Liver (tissue), 7 donors: ENCODE measurements at regions not wholly inside any gene's neighbourhood (a gene's known extent, or its start where the extent isn't known, plus 50 kb on each side); places are given as distances from the start of the nearest gene placed in this dataset.

Experiments
- DNase-seq: peaks from one replicate; pipeline ENCODE4 v3.0.0-alpha.2; 2017; ENCODE audit warnings: low spot score
- H3K27ac ChIP-seq, 2 donors: one replicate each; pipeline ENCODE4 v1.7.0; 2013; ENCODE audit warnings: inconsistent platforms in 2 of 2, low read length in 2 of 2, control low read depth in 1 of 2, low read depth in 1 of 2, mild to moderate bottlenecking in 1 of 2
- H3K27me3 ChIP-seq, 4 donors: one replicate each; pipeline versions ENCODE4 v1.6.1 to v1.7.0; 2013; ENCODE audit warnings: low read length in 3 of 4, inconsistent platforms in 1 of 4, mild to moderate bottlenecking in 1 of 4, moderate library complexity in 1 of 4; ENCODE audit not compliant: control insufficient read depth in 4 of 4, insufficient read depth in 4 of 4
- H3K36me3 ChIP-seq, 4 donors: one replicate each; pipeline versions ENCODE4 v1.6.1 to v1.7.0; 2013; ENCODE audit warnings: low read length in 3 of 4, mild to moderate bottlenecking in 3 of 4, low read depth in 1 of 4, moderate library complexity in 1 of 4; ENCODE audit not compliant: control insufficient read depth in 4 of 4, insufficient read depth in 3 of 4
- H3K4me1 ChIP-seq, 4 donors: one replicate each; pipeline versions ENCODE4 v1.6.1 to v1.7.0; 2013; ENCODE audit warnings: low read length in 3 of 4, mild to moderate bottlenecking in 3 of 4, moderate library complexity in 1 of 4; ENCODE audit not compliant: control insufficient read depth in 4 of 4, insufficient read depth in 4 of 4
- H3K4me3 ChIP-seq, 3 donors: one replicate each; pipeline versions ENCODE4 v1.6.1 to v1.7.0; 2013; ENCODE audit warnings: low read length in 3 of 3, control low read depth in 1 of 3, low read depth in 1 of 3, mild to moderate bottlenecking in 1 of 3
- H3K9ac ChIP-seq, 2 donors: one replicate each; pipeline ENCODE4 v1.7.0; 2013; ENCODE audit warnings: low read length in 2 of 2, mild to moderate bottlenecking in 2 of 2, moderate library complexity in 2 of 2, control low read depth in 1 of 2, low read depth in 1 of 2
- H3K9me3 ChIP-seq, 4 donors: one replicate each; pipeline versions ENCODE4 v1.6.1 to v1.7.0; 2013; ENCODE audit warnings: low read length in 3 of 4; ENCODE audit not compliant: control insufficient read depth in 4 of 4
- ATF3 ChIP-seq: IDR thresholded peaks from 2 replicates; pipeline ENCODE4 v1.6.1; 2016; ENCODE audit warnings: antibody characterized with exemption
- FOXA1 ChIP-seq: IDR thresholded peaks from 2 replicates; pipeline ENCODE4 v1.6.1; 2016; ENCODE audit warnings: antibody characterized with exemption
- FOXA2 ChIP-seq: IDR thresholded peaks from 2 replicates; pipeline ENCODE4 v1.6.1; 2016; ENCODE audit warnings: antibody characterized with exemption
- GABPA ChIP-seq, 2 donors: IDR thresholded peaks in 1 of 2; conservative IDR thresholded peaks in 1 of 2; 2 replicates each; pipeline ENCODE4 v1.6.1; 2016; ENCODE audit warnings: antibody characterized with exemption in 2 of 2, mild to moderate bottlenecking in 1 of 2, moderate library complexity in 1 of 2
- HNF4A ChIP-seq, 2 donors: conservative IDR thresholded peaks; 2 replicates each; pipeline ENCODE4 v1.6.1; 2016; ENCODE audit warnings: antibody characterized with exemption in 2 of 2, mild to moderate bottlenecking in 2 of 2
- HNF4G ChIP-seq: IDR thresholded peaks from 2 replicates; pipeline ENCODE4 v1.6.1; 2016; ENCODE audit warnings: antibody characterized with exemption
- MAX ChIP-seq: IDR thresholded peaks from 2 replicates; pipeline ENCODE4 v1.6.1; 2016; ENCODE audit warnings: antibody characterized with exemption
- NR2F2 ChIP-seq: IDR thresholded peaks from 2 replicates; pipeline ENCODE4 v1.6.1; 2016; ENCODE audit warnings: antibody characterized with exemption
- RAD21 ChIP-seq, 2 donors: IDR thresholded peaks; 2 replicates each; pipeline ENCODE4 v1.6.1; 2016; ENCODE audit warnings: antibody characterized with exemption in 2 of 2, mild to moderate bottlenecking in 2 of 2
- REST ChIP-seq: IDR thresholded peaks from 2 replicates; pipeline ENCODE4 v1.6.1; 2016; ENCODE audit warnings: antibody characterized with exemption, mild to moderate bottlenecking
- RXRA ChIP-seq, 2 donors: IDR thresholded peaks; 2 replicates each; pipeline ENCODE4 v1.6.1; 2017 to 2018; ENCODE audit warnings: antibody characterized with exemption in 2 of 2, mild to moderate bottlenecking in 1 of 2
- SP1 ChIP-seq: IDR thresholded peaks from 2 replicates; pipeline ENCODE4 v1.6.1; 2018; ENCODE audit warnings: antibody characterized with exemption, mild to moderate bottlenecking
- TAF1 ChIP-seq: conservative IDR thresholded peaks from 2 replicates; pipeline ENCODE4 v1.6.1; 2016; ENCODE audit warnings: antibody characterized with exemption, mild to moderate bottlenecking
- YY1 ChIP-seq: IDR thresholded peaks from 2 replicates; pipeline ENCODE4 v1.6.1; 2016; ENCODE audit warnings: antibody characterized with exemption, mild to moderate bottlenecking
- whole genome bisulfite sequencing: extraction: QIAGEN DNeasy Blood & Tissue Kit; methylation state at CpG from one replicate; pipeline ENCODE4 v1.1.7; 2013; 5-methylcytosine and 5-hydroxymethylcytosine counted together
- TF ChIP-seq, protein P1 (sequence below): IDR thresholded peaks from 2 replicates; pipeline ENCODE4 v1.6.1; 2016; ENCODE audit warnings: antibody characterized with exemption
- donor health status: healthy.
- donor health status: healthy.
- donor health status: healthy.
- donor health status: healthy.

- H3K4me3 ChIP-seq, result no peak overlapping the region
- no peaks in the 10 kb centered on the region for H3K27me3 ChIP-seq
- DNase-seq, result no peak
- peaks cover 0 to 4% (median 0%) of the 10 kb centered on the region in 4 donors for H3K9me3 ChIP-seq
- H3K27ac ChIP-seq, result no peak overlapping the region
- H3K36me3 ChIP-seq, result no peaks in the 10 kb centered on the region
- H3K4me1 ChIP-seq, result no peaks in the 10 kb centered on the region
- no peak overlapping the region for H3K9ac ChIP-seq
- TF ChIP-seq HNF4G, result no peak
- TF ChIP-seq MAX, result no peak
- WGBS, result 59% methylated on average over 9 of the region's 9 CpGs
These were observed 66.0 kb upstream of the STX16 start for GRCh38 chr20:58584881-58585752.

DNA sequence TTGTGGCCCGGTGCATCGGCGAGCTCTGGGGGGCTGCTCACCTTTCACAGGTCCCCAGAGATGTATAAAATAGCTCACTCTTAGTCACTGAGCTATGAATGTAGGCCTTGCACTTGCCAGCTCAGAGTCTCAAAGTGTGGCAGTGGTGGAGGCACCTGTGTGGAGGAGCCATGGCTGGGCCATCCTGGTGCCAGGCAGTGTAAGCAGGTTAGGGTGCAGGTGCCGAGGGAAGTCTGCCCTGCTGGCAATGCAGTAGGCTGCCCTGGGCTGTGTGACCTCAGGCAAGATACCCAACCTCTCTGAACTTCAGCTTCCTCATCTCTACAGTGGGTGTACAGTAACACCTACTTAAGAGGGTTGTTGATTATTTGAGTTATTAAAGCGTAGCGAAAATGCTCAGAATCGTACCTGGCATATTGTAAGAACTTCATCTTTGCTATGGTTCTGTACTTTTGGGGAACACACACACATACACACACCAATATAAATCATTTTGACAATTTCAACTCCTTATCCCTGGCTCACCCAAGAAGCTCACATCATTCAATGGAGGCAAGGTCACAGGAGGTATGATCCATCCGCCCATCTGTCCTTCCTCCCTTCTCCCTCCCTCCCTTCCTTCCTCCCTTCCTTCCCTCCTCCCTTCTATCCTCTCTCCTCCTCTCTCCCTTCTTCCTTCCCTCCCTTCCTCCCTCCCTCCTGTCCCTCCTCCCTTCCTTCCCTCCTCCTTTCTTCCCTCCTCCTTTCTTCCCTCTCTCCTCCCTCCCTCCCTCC is 66.8 kb upstream of the STX16 start:
- Histone ChIP-seq H3K36me3 (no peaks in the 10 kb centered on the region), H3K4me1 (no peaks in the 10 kb centered on the region), H3K27me3 (no peaks in the 10 kb centered on the region), H3K9me3 (peaks cover 0 to 4% (median 0%) of the 10 kb centered on the region in 4 donors), H3K9ac (no peak overlapping the region), H3K27ac (no peak overlapping the region), H3K4me3 (no peak overlapping the region)
- DNase-seq, result no peak
- TF ChIP-seq GABPA (IDR thresholded peaks at IDR 0.05 in 1 of 2, conservative IDR thresholded peaks at IDR 0.05 in 1 of 2) (no peak), RXRA (IDR thresholded peaks at IDR 0.05) (no peak), NR2F2 (no peak), SP1 (no peak), YY1 (no peak)
- WGBS, result 91% methylated on average over 8 of the region's 8 CpGs

GRCh38 chr20:58583586-58583985 is 67.5 kb upstream of the STX16 start:
- no peaks in the 10 kb centered on the region for H3K27me3 ChIP-seq
- no peak overlapping the region for H3K4me3 ChIP-seq
- peaks cover 0 to 4% (median 0%) of the 10 kb centered on the region in 4 donors for H3K9me3 ChIP-seq
- no peaks in the 10 kb centered on the region for H3K36me3 ChIP-seq
- no peak overlapping the region for H3K27ac ChIP-seq
- no peak for DNase-seq
- H3K9ac ChIP-seq, result no peak overlapping the region
- H3K4me1 ChIP-seq, result no peaks in the 10 kb centered on the region
- 66% methylated on average over 8 of the region's 8 CpGs for WGBS
- TF ChIP-seq NR2F2 (no peak), HNF4G (no peak), SP1 (no peak), FOXA1 (no peak), TAF1 (no peak), YY1 (no peak), FOXA2 (no peak), ATF3 (no peak), RAD21 (IDR thresholded peaks at IDR 0.05) (no peak), HNF4A (conservative IDR thresholded peaks at IDR 0.05) (no peak), REST (no peak)
- TF ChIP-seq, protein P1, sequence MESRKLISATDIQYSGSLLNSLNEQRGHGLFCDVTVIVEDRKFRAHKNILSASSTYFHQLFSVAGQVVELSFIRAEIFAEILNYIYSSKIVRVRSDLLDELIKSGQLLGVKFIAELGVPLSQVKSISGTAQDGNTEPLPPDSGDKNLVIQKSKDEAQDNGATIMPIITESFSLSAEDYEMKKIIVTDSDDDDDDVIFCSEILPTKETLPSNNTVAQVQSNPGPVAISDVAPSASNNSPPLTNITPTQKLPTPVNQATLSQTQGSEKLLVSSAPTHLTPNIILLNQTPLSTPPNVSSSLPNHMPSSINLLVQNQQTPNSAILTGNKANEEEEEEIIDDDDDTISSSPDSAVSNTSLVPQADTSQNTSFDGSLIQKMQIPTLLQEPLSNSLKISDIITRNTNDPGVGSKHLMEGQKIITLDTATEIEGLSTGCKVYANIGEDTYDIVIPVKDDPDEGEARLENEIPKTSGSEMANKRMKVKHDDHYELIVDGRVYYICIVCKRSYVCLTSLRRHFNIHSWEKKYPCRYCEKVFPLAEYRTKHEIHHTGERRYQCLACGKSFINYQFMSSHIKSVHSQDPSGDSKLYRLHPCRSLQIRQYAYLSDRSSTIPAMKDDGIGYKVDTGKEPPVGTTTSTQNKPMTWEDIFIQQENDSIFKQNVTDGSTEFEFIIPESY, result no peak
